Colon (tissue), 2 donors: ENCODE measurements at regions not wholly inside any gene's neighbourhood (a gene's known extent, or its start where the extent isn't known, plus 50 kb on each side); places are given as distances from the start of the nearest gene placed in this dataset.

Source experiments
- FAIRE-seq: peaks from 2 replicates; lab custom pipeline; 2012; peaks lifted over from hg19 to GRCh38; lab: Jason Lieb, UNC
- donor health status: control.
- donor health status: control.

DNA sequence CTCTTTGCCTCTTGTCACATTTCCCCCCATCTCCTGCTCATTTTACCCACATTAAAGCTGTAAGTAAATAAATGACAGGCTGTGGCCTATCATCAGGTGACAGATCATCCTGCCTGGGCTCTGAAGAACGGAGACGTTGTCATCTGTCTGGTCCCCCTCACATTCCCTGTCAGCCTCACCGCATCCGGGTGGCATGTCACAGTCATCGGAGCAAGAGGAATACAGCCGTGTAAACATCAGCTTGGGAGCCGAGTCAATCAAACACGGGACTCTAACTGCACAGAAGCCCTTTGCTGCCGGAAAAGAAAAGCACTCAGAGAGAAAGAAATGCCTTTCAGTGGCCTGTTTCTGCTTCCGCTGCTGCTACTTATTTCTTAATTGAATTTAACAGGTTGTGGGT is 371.9 kb upstream of the ID4 start:
- no peak for FAIRE-seq

- no peak for FAIRE-seq
Observed at GRCh38 chr6:19465760-19466159, 371.4 kb upstream of the ID4 start.

- FAIRE-seq = no peak
Observed at GRCh38 chr6:19470333-19470732, 366.8 kb upstream of the ID4 start.

DNA sequence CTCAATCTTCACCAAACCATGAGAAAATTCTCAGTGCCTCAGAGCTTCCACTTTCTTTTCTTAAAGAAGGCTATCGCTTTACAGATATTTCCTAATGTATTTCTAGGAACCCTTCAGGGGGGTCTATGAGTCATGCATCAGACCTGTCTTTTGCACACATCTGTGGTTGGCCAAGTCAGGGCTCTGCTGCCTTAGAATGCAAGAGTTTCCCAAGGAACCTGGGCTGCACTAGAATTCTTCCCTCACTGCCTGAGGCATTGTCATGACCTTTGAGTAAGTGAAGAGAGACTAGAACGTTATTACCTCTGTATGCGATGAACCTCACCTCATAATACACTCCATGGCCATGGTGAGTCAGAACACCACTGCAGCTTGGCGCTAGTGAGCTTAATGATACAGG is 365.0 kb upstream of the ID4 start:
- no peak for FAIRE-seq

DNA sequence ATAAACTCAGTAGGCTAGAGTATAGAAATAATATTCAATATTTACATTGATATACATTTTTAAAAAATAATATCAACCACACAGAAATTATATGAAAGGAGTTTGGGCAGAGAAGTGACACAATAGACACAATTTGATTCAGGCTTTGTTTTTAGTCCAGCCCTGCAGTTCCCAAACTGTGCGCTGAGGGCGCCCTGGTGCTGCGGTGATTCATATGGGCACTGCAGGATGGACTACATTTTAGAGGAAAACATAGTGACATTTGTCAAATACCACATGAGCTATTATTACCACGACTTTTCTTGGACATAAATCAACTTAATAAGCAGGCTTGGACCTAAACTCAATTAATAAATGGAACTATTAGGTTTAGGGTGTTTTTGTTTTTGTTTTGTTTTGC is 364.3 kb upstream of the ID4 start:
- no peak for FAIRE-seq

DNA sequence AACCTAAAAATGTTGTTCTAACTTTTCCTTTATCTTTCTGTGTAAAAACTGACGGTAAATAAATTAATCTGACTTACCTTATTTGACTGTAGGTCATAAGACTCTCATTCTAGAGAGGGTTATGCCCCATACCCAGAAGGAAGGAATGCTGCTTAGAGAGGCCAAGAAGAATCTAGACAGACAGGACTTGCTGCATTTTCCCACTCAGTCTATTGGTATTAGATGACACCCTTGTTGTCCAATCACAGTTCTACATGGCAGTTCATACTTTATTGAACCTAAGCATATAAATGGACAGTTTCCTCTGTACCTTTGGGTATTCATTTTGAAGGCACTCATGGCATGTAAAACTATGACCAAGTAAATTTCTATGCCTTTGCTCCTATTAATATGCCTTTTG is 359.6 kb upstream of the ID4 start:
- no peak for FAIRE-seq

DNA sequence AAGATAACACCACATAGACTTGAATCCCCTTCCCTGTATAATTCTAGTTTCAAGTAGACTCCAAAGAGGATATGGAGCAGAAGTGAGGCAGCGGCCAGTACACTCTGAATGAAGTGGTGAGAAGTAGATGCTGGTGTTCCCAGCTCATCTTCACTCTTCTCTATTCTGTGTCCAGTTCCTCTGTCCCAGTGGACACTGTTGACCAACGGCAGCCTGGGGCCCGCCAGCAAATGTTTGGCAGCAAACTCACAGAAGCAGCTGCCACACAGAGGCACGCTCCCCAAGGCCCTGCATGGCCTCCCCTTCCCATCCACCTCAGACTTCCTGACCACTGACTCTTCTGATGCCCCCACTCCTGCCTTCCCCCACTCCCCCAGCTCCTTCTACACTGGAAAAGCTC is 358.9 kb upstream of the ID4 start:
- no peak for FAIRE-seq

GRCh38 chr6:19478992-19479391 is 358.2 kb upstream of the ID4 start:
- no peak for FAIRE-seq

DNA sequence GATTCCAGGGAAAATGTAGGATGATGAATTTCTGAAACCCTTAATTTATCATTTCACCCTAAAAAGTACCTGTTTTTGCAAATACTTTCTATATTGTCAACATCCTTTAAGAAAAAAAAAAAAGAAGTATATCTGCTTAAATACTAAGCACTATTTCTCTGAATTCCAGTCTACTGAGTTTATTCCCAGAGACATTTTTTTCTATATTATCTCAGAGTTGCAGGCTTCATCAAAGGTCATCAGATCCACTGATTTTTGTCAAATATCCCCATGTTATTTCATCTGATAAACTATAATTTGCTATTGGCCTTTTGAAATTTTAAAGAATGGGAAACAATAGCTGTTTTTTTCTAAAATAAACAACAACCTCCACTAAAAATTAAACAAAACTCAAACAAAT is 357.6 kb upstream of the ID4 start:
- no peak for FAIRE-seq

- no peak for FAIRE-seq
Observed at GRCh38 chr6:19492636-19493405, 344.3 kb upstream of the ID4 start.

GRCh38 chr6:19501737-19502245 is 335.4 kb upstream of the ID4 start:
- FAIRE-seq = no peak

DNA sequence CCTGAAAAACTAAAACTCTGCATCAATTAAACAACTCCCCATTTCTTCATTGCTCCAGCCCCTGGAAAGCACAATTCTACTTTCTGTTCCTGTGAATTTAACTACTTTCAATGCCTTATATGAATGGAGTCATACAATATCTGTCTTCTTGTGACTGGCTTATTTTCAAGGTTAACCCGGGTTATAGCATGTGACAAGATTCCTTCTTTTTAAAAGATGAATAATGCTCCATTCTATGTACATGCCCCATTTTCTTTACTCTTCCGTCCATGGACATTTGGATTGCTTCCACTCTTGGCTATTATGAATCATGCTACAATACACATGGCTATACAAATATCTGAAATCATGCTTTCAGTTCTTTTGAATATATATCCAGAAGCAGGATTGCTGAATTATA is 334.9 kb upstream of the ID4 start:
- FAIRE-seq = no peak

GRCh38 chr6:19515939-19516338 is 321.2 kb upstream of the ID4 start:
- no peak for FAIRE-seq

- FAIRE-seq = no peak
Observed at GRCh38 chr6:19519941-19520340, 317.2 kb upstream of the ID4 start.

- FAIRE-seq = no peak
Observed at GRCh38 chr6:19524366-19525186, 312.6 kb upstream of the ID4 start.

GRCh38 chr6:19525673-19526072 is 311.5 kb upstream of the ID4 start:
- no peak for FAIRE-seq

- FAIRE-seq = no peak
Observed at GRCh38 chr6:19530188-19530587, 307.0 kb upstream of the ID4 start.

GRCh38 chr6:19535351-19535750 is 301.8 kb upstream of the ID4 start:
- no peak for FAIRE-seq

DNA sequence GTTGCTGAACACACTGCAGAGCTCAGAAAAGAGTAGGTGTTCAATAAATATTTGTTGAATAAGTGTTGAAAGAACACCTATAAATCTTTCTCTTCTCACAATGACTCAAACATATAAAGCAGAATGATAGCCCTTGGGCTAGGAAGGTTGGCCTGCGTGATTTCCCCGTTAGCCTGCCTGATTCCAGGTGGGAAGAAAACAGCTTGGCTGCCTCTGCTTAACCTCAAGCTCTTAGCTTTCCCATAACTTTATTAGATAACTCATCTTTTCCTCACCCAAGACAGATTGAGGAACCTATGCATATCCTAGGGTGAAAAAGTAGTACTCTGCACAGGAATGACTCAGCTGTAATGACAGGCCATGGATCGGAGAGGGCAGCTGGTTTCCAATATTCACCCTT is 300.3 kb upstream of the ID4 start:
- no peak for FAIRE-seq

DNA sequence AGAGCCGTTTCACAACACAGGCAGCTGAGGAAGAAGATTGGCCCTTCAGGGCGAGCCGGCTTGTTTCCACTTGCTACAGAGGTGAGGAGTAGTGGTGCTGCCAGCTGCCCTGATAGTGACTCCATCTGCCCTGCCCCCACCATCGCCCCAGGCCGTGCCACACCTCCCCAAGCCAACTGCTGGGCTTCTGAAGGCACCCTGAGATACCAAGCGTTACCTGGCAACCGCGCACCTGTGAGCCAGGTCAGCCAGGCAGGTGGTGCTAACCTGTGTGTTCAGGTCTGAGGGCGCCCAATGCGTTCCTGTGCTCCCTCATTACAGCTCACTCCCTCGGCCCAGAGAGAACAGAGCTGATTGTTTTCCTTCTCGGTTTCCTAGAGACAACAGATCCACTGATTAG is 299.1 kb upstream of the ID4 start:
- no peak for FAIRE-seq

- FAIRE-seq = no peak
Observed at GRCh38 chr6:19547507-19547906, 289.7 kb upstream of the ID4 start.

DNA sequence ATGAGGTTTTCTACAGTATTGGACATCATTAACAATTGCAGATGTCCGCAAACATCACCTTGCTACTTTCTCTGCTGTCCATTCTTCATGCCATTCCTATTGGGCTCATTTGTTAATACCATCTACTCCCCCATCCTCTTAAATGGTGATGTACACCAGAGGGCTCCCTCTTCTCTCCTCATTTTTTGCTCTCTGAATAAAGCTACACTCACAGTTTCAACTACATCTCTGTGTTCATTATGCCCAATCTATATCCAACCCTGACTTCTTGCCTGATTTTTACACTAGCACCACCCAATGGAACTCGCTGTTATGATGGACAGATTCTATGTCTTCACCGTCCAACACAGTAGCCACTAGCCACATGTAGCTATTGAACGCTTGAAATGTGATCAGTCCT is 288.1 kb upstream of the ID4 start:
- no peak for FAIRE-seq

DNA sequence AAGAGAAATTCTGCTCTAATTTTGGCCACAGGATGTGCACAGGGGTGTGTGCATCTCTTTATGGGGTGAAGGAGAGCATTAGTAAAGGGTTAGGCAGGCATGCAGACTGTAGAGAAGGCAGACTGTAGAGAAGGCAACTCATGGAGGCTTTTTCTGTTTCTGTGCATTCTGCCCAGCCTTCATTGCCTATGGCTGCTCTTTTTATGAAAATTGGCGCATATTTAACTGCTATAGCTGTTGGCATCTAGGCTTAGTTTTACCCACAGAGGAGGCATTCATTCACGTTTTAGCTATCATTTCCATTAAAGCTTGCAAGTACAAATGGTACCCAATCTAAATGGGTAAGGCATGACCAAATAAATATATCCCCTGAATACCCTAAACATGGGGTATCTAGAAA is 286.8 kb upstream of the ID4 start:
- FAIRE-seq = no peak

DNA sequence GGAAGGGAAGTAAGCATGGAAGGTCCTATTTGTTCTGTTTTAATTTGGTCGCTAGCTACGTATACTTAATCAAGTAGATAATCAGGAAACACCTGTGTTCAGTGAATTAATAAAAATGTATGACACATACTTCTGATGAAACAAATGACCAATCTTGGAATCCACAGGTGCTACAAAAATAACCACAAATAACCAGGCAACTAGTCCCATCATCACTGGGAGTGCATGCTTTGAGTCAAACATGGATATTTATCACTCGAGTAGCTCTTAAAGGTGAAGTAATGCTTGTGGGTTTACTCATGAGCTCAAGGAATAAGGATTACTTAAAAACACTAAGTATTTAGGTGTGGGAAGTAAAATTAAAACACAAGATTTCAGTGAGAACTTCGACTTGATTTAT is 285.6 kb upstream of the ID4 start:
- no peak for FAIRE-seq
